ENCODE measurements at regions not wholly inside any gene's neighbourhood (a gene's known extent, or its start where the extent isn't known, plus 50 kb on each side); places are given as distances from the start of the nearest gene placed in this dataset.

- TF ChIP-seq CTCF (IDR thresholded peaks at IDR 0.05), result no peak
- no peak for TF ChIP-seq POLR2A (IDR thresholded peaks at IDR 0.05)
These were observed 994.1 kb downstream of the TYW1 start for GRCh38 chr7:67990716-67991115.
